22Rv1 (cell line): ENCODE measurements at regions not wholly inside any gene's neighbourhood (a gene's known extent, or its start where the extent isn't known, plus 50 kb on each side); places are given as distances from the start of the nearest gene placed in this dataset.

Experiments
- ZFX ChIP-seq: fragments of 450-650 bp; IDR thresholded peaks from 2 replicates; pipeline ENCODE4 v1.6.1; 2017; ENCODE audit warnings: antibody characterized with exemption, borderline replicate concordance
- TF ChIP-seq, protein P1 (sequence below): fragments of 450-650 bp; IDR thresholded peaks from 2 replicates; pipeline ENCODE4 v1.5.1; 2017; ENCODE audit warnings: mild to moderate bottlenecking

DNA sequence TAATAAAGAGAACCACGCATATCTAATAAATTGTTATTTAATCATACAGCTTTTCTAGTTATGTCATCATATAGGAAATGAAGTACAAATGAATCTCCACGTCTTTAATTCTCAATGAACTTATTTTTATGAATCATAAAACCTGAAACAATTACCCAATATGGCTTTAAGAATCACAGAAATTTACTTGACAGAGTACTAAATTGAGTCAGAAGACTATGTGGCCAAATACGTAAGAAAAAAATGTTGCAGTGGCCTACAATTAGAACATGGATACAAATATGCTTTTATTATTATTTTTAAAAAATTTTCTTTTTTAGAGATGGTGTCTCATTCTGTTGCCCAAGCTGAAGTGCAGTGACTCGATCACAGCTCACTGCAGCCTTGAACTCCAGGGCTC, 584.7 kb upstream of the SLC35B3 start:
- TF ChIP-seq, protein P1, sequence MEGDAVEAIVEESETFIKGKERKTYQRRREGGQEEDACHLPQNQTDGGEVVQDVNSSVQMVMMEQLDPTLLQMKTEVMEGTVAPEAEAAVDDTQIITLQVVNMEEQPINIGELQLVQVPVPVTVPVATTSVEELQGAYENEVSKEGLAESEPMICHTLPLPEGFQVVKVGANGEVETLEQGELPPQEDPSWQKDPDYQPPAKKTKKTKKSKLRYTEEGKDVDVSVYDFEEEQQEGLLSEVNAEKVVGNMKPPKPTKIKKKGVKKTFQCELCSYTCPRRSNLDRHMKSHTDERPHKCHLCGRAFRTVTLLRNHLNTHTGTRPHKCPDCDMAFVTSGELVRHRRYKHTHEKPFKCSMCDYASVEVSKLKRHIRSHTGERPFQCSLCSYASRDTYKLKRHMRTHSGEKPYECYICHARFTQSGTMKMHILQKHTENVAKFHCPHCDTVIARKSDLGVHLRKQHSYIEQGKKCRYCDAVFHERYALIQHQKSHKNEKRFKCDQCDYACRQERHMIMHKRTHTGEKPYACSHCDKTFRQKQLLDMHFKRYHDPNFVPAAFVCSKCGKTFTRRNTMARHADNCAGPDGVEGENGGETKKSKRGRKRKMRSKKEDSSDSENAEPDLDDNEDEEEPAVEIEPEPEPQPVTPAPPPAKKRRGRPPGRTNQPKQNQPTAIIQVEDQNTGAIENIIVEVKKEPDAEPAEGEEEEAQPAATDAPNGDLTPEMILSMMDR, result no peak
- TF ChIP-seq ZFX, result no peak
